A673 (cell line): ENCODE measurements at regions not wholly inside any gene's neighbourhood (a gene's known extent, or its start where the extent isn't known, plus 50 kb on each side); places are given as distances from the start of the nearest gene placed in this dataset.

Experiments used
- EZH2 ChIP-seq: fragments of 200-600 bp; sonication (generic); IDR thresholded peaks from 2 replicates; pipeline ENCODE4 v1.6.1; 2017; ENCODE audit warnings: borderline replicate concordance, low read depth, mild to moderate bottlenecking, mixed read lengths, antibody characterized with exemption, low read length; ENCODE audit not compliant: poor library complexity, severe bottlenecking
- TF ChIP-seq, protein P1 (sequence below): fragments of 300-800, 200-600 bp; sonication (generic); conservative IDR thresholded peaks from 2 replicates; pipeline ENCODE4 v1.5.1; 2017; ENCODE audit warnings: low read depth, mild to moderate bottlenecking, antibody characterized with exemption, low read length, moderate library complexity, mixed read lengths

DNA sequence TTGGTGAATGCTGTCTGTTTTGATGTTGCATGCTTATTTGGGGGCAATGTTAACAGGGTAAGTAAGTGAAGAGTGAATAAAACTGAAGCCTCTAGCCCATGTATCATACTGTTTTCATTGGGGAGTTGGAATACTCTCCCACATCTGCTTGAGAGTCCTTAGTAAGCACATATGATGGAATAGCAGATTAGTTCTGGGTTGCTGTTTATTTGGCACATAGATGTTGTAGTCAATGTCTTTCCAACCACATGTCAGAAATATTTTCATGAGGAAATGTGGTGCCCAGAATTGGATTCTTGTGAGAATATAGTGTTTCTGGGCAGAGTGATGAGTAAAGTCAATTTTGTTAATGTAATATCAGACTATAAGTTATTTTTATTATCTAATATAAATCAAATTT lies 611.7 kb upstream of the FTMT start:
- TF ChIP-seq, protein P1, sequence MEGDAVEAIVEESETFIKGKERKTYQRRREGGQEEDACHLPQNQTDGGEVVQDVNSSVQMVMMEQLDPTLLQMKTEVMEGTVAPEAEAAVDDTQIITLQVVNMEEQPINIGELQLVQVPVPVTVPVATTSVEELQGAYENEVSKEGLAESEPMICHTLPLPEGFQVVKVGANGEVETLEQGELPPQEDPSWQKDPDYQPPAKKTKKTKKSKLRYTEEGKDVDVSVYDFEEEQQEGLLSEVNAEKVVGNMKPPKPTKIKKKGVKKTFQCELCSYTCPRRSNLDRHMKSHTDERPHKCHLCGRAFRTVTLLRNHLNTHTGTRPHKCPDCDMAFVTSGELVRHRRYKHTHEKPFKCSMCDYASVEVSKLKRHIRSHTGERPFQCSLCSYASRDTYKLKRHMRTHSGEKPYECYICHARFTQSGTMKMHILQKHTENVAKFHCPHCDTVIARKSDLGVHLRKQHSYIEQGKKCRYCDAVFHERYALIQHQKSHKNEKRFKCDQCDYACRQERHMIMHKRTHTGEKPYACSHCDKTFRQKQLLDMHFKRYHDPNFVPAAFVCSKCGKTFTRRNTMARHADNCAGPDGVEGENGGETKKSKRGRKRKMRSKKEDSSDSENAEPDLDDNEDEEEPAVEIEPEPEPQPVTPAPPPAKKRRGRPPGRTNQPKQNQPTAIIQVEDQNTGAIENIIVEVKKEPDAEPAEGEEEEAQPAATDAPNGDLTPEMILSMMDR, result no peak
- no peak for TF ChIP-seq EZH2
